HG03457 (cell line): ENCODE measurements at regions not wholly inside any gene's neighbourhood (a gene's known extent, or its start where the extent isn't known, plus 50 kb on each side); places are given as distances from the start of the nearest gene placed in this dataset.
"Not testable (repeated sequence)": the region's sequence is repeated elsewhere in the genome, so short reads cannot be mapped to it uniquely, and the experiment has no call there.

Experiments
- ATAC-seq: cut with Tn5 transposase; IDR thresholded peaks from one replicate; pipeline ENCODE4 v1.9.1; 2021; ENCODE audit warnings: moderate number of reproducible peaks; ENCODE audit not compliant: unreplicated experiment

DNA sequence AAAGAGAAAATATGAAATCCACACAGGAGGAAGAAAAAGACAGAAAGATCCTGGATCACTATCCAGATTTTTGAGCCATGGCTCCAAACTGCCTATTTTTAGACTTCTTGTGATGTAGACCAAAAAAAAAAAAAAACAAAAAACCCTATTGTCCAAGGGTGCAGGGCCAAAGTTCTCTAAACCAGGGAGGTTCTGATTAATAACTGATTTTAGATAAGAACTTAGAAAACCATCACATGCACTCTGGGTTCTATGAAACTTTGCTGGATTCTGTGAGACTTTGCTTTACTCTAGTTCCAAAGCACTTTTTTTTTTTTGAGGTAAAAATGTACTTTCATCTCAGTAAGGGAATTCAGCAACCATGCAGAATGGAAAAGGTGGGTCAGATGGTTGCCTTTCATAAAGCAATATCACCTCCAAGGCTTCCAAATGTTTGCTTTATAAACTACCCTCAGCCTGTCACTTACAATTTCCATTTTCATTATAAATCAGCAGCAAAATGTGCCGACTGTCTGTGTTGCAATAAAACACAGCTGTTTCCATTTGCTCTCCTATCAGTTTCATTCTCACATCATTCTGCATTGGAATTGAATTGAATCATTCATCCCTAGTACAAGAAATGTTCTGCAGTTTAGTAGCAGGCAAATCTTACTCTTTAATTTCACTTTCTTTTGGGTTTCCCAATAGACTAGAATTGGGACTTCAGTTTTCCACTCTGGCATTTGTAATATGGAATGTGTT, 1584.3 kb upstream of the RAG2 start:
- ATAC-seq = no peak

DNA sequence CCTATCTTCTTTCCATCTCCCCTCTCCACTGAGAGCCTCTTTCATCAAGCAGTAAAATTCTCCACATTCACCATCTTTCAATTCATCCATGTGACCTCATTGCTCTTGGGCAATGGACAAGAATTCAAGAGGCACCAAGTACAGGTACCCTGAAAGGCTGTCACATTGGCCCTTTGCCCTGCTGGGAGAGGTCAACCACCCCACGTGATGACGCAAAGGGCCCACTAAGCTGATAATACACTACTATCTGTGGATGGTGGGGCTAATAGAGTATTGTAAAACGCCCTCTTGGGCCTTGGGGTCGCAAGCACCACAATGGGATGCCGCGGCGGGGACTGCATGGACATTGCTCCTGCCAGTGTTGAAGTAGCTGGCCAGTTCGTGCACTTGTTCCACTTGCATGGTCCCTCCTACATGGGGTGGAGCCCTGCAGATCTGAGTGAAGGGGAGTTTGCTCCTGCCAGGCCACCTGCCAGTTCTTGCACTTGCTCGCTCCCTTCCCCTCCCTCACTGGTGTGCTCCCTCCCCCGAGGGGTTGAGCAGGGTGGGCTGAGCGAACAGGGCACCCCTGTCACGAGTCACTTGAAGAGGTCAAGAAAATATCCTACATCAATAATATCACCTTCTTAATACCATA, 1578.8 kb upstream of the RAG2 start:
- ATAC-seq = no peak

DNA sequence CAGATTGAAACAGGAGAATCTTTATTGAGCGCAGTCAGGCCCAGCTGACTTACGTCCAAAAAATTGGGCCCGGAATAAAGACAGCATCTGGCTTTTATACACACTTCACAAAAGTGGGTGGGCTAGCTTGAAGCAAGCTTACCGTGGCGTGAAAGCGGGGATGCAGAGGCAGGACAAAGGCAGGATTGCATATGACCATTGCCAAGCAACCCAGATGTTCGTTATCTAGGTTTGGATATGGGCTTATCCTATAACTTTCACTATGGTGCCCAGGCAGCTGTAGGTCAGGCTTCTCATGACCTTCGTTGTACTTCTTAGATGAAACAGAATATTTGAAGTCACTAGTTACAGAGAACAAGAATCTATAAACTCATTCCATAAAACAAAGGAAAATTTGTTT, 1575.6 kb upstream of the RAG2 start:
- ATAC-seq = no peak

DNA sequence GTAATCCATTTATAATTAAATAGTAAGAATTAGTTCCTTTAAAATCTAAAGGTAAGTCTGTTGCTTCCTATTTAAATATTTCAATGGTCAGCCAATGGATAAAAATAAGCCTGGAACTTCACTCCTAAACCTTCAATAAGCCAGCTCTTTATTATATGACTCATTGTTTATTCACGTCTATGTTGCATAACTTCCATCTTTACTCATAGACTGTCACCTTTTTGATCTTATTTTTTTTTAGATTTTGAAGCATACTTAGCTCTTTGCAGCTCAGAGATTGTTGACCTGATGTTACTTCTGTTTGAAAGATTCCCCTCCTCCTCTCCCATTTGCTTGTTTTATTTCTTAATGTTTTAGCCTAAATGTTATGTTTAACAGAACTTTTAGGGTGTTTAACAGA, 1571.2 kb upstream of the RAG2 start:
- ATAC-seq = no peak

DNA sequence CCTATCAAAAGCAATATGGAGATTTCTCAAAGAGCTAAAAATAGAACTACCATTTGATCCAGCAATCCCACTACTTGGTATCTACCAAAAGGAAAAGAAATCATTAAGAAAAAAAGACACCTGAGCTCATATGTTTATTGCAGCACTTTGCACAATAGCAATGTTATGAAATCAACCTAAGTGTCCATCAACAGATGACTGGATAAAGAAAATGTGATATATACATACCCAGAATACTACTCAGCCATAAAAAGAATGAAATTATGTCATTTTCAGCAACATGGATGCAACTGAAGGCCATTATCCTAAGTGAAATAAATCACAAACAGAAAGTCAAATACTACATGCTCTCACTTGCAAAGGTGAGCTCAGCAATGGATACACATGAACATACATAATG, 1565.5 kb upstream of the RAG2 start:
- no peak for ATAC-seq

DNA sequence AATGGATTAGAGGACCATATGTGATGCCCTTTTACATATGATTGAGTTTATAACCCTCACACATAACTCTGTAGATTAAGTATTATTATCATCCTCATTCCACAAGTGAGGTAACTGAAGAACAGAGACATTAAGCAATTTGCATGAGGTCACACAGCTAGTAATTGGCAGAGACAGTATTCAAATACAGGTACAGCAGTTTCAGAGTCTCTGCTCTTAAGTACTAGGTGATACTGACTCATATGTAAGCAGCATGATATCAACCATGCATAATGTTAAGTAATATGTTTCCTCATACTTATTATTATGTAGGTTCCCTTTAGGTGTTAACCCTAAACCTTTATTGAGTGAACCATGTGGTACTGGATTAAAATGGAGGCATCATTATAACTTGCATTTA, 1562.4 kb upstream of the RAG2 start:
- no peak for ATAC-seq

DNA sequence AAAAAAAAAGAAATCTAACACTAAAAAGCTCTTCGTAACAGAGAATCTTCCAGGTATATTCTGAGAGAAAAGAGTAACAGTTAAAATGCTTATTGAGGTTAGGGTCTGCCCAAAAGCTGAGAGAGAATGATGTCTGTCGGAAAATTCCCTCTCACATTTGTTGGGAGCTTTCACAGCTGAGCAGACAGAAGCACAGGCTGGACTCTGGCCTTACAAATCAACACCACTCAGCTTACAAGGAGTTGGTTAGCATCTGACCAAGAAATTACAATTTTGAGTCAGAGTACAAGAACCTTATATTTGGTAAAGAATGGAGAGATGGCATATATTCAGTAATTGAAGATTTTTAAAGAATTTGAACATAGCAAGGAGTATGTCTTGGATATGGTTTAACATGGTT, 1561.0 kb upstream of the RAG2 start:
- no peak for ATAC-seq

DNA sequence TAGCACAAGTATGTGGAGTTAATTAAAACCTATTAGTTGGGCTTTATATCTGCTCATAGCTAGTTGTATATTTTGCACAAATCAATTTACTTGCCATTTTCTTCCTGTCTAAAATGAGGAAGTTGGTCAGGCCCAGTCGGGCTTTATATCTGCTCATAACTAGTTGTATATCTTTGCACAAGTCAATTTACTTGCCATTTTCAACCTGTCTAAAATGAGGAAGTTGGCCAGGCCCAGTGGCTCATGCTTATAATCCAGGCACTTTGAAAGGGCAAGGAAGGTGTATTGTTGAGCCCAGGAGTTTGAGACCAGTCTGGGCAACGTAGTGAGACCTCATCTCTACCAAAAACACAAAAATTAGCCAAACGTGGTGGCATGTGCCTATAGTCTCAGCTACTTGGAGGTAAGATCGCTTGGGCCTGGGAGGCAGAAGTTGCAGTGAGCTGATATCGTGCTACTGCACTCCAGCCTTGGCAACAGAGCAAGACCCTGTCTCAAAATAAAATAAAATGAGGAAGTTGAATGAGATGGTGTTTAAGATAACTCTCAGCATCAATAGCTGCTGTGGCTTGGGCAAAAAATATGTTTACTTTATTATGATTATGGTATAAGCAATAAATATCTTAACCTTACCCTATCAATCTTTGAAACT, 1558.6 kb upstream of the RAG2 start:
- no peak for ATAC-seq

DNA sequence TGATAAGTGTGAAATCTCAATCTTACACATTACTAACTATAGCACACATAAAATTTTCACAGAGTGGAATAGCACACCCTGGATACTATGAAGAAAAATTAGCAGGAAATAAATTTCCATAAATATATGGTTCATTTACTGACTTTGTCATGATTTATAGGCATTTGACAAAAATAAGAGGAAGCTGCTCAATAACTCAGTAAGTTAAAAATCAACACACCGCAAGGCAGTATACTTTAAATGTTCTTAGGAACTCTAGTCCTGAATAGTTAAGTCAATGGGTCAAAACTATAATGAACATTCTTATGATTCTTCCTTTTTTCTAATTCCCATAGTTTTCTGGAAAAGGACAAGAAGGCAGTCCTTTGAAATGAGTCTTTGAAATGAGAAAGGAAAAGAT, 1557.8 kb upstream of the RAG2 start:
- ATAC-seq = no peak

DNA sequence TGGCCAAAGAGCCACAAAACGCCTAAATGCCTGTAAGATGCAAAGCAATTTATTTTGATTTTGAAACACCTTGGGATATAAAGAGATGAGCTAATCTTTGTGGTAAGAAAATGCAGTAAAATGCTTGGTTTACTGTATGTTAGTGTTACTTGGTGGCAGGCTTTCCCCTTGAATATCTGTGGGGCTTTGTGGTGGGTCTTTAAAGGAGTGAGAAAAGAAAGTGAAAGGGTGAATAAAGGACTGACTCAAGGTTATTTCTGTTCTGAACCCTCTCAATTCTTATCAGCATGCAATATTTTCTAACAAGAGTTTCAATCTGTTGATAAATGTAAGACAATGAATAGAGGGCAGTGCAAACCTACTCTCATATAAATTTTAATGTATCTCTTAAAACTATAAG, 1555.9 kb upstream of the RAG2 start:
- ATAC-seq = no peak

DNA sequence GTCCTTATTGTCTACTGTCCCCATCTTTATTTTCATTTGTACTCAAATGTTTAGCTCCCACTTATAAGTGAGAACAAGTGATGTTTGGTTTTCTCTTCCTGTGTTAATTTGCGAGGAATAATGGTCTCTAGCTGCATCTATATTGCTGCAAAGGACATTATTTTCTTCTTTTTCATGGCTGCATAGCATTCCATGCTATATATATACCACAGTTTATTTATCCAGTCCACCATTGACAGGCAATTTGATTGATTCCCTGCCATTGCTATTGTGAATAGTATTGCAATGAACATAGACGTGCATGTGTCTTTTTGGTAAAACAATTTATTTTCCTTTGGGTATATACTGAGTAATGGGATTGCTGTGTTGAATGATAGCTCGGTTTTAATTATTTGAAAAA, 1545.8 kb upstream of the RAG2 start:
- no peak for ATAC-seq

DNA sequence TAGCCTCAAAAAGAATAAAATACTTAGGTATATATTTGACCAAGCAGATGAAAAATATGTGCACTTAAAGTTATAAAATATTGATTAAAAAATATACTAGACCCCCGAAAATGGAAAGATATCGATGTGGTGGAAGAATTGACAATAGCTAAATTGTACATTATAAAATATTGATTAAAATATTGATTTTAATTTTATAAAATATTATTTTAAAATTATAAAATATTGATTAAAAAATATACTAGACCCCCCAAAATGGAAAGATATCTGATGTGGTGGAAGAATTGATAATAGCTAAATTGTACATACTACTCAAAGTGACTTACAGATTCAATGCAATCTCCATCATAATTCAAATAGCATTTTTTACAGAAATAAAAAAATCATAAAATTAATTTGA, 1540.9 kb upstream of the RAG2 start:
- no peak for ATAC-seq

DNA sequence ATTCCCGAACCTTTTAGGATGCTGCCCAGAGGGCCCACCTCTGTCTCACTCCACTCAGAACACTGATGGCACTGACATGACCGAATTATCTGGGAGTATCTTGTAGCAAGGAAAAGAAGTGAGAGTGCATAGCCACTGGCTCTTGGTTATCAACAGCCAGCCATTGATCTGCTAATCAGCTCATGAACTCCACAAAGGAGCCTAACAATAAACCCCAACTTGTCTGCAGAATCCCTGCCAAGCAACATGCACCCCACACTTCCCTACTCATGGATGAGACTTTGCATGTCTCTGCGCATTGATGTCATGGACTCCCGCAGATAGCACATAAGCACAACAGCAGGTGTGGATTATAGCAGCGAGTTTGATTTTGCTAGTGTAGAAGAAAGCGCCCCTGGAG, 1538.9 kb upstream of the RAG2 start:
- ATAC-seq = no peak

DNA sequence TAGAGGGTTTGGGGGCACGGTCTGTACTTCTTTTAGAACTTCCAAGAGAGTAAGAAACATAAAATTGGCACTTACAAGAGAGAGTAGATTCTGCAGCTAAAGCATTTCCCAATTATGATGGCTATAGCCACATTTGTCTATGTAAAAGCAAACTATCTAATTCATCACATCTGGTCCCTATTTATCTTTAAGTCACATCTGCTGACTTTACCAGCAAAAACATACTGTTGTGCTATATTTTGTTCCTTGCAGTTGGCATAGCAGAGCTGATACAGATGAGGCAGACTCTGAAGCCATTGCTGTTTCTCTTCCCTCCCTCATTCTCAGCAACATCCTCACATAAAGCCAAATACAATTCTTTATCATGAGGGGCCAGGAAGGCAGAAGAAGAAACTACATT, 1533.5 kb upstream of the RAG2 start:
- no peak for ATAC-seq

DNA sequence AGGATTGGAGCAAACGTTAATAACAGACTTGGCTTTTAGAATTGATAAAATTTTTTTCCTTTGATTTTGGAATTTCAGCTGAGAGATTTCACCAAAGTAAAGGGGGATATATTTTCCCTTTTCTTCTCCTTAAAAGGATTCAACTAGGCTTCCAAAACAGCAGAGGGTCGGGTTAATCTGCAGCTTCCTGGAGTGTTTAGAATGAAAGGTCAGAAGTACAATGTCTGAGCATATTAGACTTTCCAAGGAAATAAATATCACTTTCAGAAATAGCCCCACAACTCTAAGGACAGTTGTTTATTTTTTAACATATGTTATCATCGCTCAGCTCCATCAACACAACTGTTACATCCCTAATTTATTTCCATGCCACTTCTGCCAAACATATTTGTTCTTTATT, 1532.9 kb upstream of the RAG2 start:
- no peak for ATAC-seq

DNA sequence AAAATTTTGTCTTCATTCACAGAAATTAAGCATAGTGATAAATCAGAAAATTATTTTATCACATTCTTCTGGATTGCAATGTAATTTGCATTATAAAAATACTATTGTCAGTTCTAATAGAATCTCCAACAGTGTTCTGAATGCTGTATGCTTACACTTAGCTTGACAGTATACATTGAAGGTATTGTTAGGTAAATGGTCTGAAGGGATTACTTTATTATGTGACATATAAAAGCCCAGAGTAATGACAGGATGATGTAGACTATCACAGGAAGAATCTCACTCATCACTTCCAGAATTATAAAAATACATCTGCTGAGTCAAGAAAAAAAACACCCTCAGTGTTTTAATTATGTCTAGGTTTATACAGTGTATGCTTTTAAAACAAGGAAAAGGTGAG, 1532.5 kb upstream of the RAG2 start:
- no peak for ATAC-seq

DNA sequence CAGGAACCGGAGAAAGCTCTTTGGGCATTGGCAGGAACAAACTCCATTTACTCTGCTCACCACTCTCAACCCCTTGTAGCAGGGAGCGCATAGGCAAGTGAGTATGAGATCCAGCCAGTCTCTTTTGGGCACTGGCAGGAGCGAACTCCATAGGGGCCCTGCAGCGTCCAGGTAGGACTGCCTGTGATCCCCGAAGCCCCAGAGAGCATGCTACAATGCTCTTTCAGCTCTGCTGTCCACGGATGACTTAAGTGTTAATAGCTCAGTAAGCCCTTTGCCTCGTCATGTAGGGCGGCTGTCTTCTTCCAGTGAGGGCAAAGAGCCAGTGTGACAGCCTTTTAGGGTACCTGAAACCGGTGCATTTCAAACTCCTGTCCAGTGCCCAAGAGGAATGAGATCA, 1525.6 kb upstream of the RAG2 start:
- no peak for ATAC-seq

DNA sequence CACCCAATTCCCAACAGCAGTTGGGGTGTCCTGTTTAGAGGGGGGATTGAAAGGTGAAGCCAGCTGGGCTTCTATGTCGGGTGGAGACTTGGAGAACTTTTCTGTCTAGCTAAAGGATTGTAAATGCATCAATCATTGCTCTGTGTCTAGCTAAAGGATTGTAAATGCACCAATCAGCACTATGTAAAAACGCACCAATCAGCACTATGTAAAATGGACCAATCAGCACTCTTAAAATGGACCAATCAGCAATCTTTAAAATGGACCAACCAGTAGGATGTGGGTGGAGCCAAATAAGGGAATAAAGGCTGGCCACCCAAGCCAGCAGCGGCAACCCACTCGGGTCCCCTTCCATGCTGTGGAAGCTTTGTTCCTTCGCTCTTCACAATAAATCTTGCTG, 1518.6 kb upstream of the RAG2 start:
- not testable (repeated sequence) for ATAC-seq

DNA sequence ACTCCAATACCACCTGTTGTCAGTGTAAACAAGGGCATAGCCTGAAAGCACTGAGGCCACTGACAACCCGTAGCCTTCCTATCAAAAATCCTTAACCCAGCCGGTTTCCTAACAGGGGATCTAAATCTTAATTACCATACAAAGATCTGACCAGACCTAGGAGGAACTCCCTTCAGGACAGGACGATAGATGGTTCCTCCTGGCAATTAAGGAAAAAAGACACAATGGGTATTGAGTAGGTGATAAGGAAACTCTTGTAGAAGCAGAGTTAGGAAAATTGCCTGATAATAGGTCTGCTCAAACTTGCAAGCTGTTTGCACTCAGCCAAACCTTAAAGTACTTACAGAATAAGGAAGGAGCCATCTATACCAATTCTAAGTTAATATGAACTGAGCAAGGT, 1517.3 kb upstream of the RAG2 start:
- not testable (repeated sequence) for ATAC-seq

DNA sequence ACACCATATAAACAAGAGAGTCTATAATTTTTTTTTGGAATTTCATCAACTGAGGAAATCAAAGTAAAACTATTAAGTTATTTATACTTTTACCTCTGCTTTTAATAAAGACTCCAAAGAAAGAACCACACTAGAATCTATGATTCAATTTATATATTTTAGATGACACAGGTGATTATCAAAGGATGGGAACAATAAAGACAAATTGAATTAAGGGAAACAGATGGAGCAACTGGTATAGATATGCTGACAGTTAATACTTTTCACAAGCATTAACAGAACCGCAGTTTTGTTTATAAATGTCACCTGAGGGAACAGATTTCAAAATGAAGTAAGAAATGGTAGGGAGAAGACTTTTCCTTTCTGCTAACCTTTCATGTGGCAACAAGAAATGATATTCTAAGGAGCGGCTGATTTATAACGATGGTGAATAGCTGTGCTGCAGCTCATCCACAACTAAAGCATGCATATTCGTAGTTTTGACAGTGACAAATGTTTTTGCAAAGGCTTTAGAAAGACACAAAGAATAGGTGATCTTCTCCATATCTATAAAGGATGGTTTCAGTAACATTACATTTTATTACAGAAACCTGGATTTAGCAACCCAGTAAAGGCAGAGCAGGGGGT, 1502.9 kb upstream of the RAG2 start:
- no peak for ATAC-seq

DNA sequence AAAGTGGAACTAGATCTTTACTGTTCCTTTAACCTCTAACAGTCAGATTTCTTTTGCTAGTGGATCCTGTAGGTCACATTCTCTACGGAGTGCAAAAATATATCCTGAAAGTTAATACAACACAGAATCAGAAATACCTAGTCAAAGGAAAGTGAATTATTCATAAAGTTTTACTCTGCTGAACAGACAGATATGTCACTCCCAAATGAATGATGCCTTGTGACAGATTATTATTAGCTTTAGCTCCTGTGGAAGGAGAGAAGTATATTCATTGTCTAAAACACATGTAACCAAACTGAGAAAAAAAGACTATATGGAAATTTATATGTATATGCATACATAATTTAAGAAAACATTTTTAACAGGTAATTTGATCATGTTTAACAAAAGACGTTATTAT, 1497.2 kb upstream of the RAG2 start:
- ATAC-seq = no peak

DNA sequence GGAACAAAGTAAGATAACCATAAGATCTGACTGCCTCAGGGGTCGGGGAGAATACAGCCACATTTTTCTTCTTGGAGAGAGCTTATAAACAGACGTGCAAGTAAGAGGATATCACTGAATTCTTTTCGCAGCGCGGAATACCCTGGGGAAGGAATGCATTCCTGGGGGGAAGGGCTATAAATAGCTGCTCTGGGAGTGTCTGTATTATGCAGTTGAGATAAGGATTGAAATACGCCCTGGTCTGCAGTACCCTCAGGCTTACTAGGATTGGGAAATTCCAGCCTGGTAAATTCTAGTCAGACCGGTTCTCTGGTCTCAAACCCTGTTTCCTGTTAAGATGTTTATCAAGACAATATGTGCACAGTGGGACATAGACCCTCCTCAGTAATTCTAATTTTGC, 1491.7 kb upstream of the RAG2 start:
- no peak for ATAC-seq
